ENCODE measurements at regions not wholly inside any gene's neighbourhood (a gene's known extent, or its start where the extent isn't known, plus 50 kb on each side); places are given as distances from the start of the nearest gene placed in this dataset.

DNA sequence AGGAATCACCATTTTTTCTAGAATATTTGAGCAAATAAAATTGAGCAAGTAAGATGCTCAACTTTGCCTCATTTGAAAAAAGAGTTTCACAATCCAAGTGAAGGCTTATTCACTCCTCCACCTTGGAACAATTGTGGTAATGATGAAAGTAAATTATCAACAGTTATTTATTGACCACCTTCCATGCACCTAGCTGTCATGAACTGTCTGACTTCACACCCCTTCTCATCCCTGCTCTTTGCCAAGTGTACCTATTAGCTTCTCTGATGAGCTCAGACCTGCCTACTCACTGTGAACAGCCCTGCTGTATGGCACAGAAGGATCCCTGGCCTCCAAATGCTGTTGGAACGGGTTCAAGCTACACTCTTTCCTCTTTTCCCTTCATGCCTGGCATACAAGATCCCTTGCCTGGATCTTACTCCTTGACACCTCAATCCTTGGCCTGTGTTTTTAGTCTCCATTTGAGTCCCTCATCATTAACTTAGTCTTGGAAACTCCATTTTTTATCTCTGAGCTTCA, 99.0 kb upstream of the PREP start:
- H3K4me1 ChIP-seq, result peaks cover 0 to 4% of the 10 kb centered on the region in 2 donors
- H3K9me3 ChIP-seq, result no peaks in the 10 kb centered on the region
- H3K27me3 ChIP-seq, result no peaks in the 10 kb centered on the region
- H3K4me3 ChIP-seq, result no peak overlapping the region
- H3K27ac ChIP-seq, result peak overlapping the region; percentile 34 to 67
- peak; percentile 20 to 29 for DNase-seq
- no peak for TF ChIP-seq POLR2A (IDR thresholded peaks at IDR 0.05)
- no peak for TF ChIP-seq CTCF (IDR thresholded peaks at IDR 0.05)
- H3K36me3 ChIP-seq, result no peaks in the 10 kb centered on the region
- intact Hi-C loops (cut with DNase I; ENCODE audit: low total_unique reads), result no loop called here

GRCh38 chr6:105501246-105501645, 98.4 kb upstream of the PREP start:
- peak overlapping the region; percentile 60 to 67 for H3K27ac ChIP-seq
- intact Hi-C loops (cut with DNase I; ENCODE audit: low total_unique reads), result no loop called here
- no peak for DNase-seq
- TF ChIP-seq POLR2A (IDR thresholded peaks at IDR 0.05) (no peak), CTCF (IDR thresholded peaks at IDR 0.05) (no peak)
- no peaks in the 10 kb centered on the region for H3K27me3 ChIP-seq
- no peaks in the 10 kb centered on the region for H3K36me3 ChIP-seq
- H3K4me3 ChIP-seq, result no peak overlapping the region
- peaks cover 0 to 4% of the 10 kb centered on the region in 2 donors for H3K4me1 ChIP-seq
- H3K9me3 ChIP-seq, result no peaks in the 10 kb centered on the region

- DNase-seq, result no peak
- no peaks in the 10 kb centered on the region for H3K27me3 ChIP-seq
- peak overlapping the region; percentile 60 to 67 for H3K27ac ChIP-seq
- no peak for TF ChIP-seq POLR2A (IDR thresholded peaks at IDR 0.05)
- TF ChIP-seq CTCF (IDR thresholded peaks at IDR 0.05), result no peak
- H3K36me3 ChIP-seq, result no peaks in the 10 kb centered on the region
- peaks cover 0 to 4% of the 10 kb centered on the region in 2 donors for H3K4me1 ChIP-seq
- intact Hi-C loops (cut with DNase I; ENCODE audit: low total_unique reads), result no loop called here
- no peaks in the 10 kb centered on the region for H3K9me3 ChIP-seq
- no peak overlapping the region for H3K4me3 ChIP-seq
These were observed 97.8 kb upstream of the PREP start for GRCh38 chr6:105500693-105501092.

DNA sequence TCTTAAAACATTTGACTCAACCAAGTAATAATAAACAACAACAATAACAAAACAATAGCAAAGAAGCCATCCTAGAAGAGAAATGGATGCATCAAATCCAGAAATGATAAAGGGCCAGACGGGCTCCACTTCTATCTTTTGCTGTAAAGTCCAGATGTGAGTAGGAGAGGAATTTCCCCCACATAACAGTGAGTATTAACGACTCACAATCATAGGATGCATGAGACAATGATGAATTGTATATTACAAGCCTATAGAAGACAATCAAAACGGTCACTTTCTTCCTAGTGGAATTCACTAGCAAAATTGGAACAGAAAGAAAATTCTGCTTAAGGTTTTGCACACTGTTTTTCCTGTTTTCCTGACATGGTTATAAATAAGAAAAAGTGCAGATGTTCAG, 97.0 kb upstream of the PREP start:
- H3K4me1 ChIP-seq, result peaks cover 0 to 4% of the 10 kb centered on the region in 2 donors
- intact Hi-C loops (cut with DNase I; ENCODE audit: low total_unique reads), result no loop called here

More for the DNA sequence above, 97.0 kb upstream of the PREP start:
- Histone ChIP-seq H3K27ac (peak overlapping the region; percentile 48 to 60), H3K4me3 (no peak overlapping the region), H3K36me3 (no peaks in the 10 kb centered on the region), H3K27me3 (no peaks in the 10 kb centered on the region), H3K9me3 (no peaks in the 10 kb centered on the region)
- no peak for TF ChIP-seq CTCF (IDR thresholded peaks at IDR 0.05)
- no peak for TF ChIP-seq POLR2A (IDR thresholded peaks at IDR 0.05)
- DNase-seq, result no peak
